ENCODE measurements at regions not wholly inside any gene's neighbourhood (a gene's known extent, or its start where the extent isn't known, plus 50 kb on each side); places are given as distances from the start of the nearest gene placed in this dataset.

DNA sequence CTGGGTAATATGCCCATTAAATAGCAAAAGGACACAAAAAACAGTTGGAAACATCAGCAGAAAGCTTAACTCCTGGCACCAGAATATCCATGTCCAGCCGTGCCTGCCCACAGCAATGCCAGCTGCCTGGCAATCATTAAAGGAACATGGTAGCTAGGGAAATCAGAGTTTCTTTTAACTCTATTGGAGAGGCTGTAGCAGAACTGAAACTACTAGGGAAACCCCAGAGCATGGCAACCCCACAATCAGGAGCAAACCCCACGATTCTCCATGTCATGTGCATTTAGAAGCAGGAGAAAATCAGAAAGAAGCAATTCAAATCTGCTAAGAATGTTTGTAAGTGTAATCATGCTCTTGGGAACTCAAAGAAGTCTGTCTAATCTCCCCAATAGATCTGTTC lies 409.0 kb upstream of the SMIM21 start:
- TF ChIP-seq SP1 (IDR thresholded peaks at IDR 0.05) = no peak
- no peak for TF ChIP-seq FOXM1 (IDR thresholded peaks at IDR 0.05; ENCODE audit: borderline replicate concordance)
- TF ChIP-seq ELF4 (IDR thresholded peaks at IDR 0.05) = no peak
- TF ChIP-seq, protein P1, sequence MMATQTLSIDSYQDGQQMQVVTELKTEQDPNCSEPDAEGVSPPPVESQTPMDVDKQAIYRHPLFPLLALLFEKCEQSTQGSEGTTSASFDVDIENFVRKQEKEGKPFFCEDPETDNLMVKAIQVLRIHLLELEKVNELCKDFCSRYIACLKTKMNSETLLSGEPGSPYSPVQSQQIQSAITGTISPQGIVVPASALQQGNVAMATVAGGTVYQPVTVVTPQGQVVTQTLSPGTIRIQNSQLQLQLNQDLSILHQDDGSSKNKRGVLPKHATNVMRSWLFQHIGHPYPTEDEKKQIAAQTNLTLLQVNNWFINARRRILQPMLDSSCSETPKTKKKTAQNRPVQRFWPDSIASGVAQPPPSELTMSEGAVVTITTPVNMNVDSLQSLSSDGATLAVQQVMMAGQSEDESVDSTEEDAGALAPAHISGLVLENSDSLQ (IDR thresholded peaks at IDR 0.05) = no peak
- TF ChIP-seq HDGF (IDR thresholded peaks at IDR 0.05; ENCODE audit: borderline replicate concordance) = no peak
